ENCODE measurements at regions not wholly inside any gene's neighbourhood (a gene's known extent, or its start where the extent isn't known, plus 50 kb on each side); places are given as distances from the start of the nearest gene placed in this dataset.
A peak's percentile ranks its signal among the peaks of the same experiment; 100 is the strongest.

DNA sequence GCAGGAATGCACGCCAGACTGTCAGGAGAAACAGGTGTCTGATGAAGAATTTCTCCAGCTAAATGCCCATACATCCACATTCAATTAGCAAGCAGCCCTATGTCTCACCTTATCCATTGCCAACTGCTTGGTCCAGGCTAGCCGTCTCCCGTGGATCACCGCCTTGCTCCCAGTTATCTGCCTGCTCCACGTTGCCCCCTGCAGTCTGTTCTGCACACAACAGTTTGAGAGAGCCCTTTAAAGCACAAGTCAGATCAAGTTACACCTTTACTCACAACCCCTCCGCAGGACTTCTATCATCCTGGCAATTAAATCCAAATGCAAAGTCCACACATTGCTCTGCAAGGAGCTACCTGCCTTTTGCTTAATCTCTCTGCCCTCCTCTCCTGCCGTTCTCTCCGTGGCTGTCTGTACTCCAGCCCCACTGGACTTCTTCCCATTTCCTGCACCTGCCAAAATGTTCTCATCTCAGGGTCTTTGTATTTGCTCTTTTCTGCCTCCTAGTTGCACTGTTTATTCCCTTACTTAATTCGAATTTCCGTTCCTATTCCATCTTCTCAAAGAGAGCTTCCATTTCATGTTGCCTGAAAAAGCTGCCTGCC, 185.3 kb upstream of the LARGE1 start:
- peak; percentile 6 for DNase-seq (ENCODE audit: extremely low read depth, insufficient read length)
- H3K4me3 ChIP-seq (replicated peaks; ENCODE audit: low read depth, low read length) = no peak overlapping the region
- no peaks in the 10 kb centered on the region for H3K36me3 ChIP-seq (ENCODE audit: control insufficient read depth, insufficient read depth, low read length)
- TF ChIP-seq, protein P1, sequence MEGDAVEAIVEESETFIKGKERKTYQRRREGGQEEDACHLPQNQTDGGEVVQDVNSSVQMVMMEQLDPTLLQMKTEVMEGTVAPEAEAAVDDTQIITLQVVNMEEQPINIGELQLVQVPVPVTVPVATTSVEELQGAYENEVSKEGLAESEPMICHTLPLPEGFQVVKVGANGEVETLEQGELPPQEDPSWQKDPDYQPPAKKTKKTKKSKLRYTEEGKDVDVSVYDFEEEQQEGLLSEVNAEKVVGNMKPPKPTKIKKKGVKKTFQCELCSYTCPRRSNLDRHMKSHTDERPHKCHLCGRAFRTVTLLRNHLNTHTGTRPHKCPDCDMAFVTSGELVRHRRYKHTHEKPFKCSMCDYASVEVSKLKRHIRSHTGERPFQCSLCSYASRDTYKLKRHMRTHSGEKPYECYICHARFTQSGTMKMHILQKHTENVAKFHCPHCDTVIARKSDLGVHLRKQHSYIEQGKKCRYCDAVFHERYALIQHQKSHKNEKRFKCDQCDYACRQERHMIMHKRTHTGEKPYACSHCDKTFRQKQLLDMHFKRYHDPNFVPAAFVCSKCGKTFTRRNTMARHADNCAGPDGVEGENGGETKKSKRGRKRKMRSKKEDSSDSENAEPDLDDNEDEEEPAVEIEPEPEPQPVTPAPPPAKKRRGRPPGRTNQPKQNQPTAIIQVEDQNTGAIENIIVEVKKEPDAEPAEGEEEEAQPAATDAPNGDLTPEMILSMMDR (IDR thresholded peaks at IDR 0.05; ENCODE audit: insufficient read depth, low read length, poor library complexity, severe bottlenecking) = peak; percentile 61
- no peaks in the 10 kb centered on the region for H3K27me3 ChIP-seq (replicated peaks; ENCODE audit: control insufficient read depth, insufficient read depth, low read length)

DNA sequence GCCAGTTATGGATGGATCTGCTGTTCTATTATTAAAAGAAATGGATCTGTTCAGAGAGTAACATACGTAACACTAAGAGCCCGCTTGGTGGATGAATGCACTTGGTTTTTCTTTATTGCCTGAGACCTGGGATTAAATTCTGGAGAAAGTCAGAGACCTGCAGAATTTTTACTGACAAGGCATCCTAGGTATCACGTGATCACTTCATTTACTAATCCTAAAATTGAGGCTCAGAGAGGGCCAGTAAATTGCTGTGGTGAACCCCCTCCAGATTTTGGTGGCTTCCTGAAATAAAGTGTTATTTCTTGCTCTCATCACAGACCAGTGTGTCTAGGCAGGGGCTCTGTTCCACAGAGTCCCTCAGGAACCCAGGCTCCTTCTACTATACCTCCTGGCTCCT, 187.9 kb upstream of the LARGE1 start:
- H3K36me3 ChIP-seq (ENCODE audit: control insufficient read depth, insufficient read depth, low read length) = no peaks in the 10 kb centered on the region
- DNase-seq (ENCODE audit: extremely low read depth, insufficient read length) = no peak
- no peak overlapping the region for H3K4me3 ChIP-seq (replicated peaks; ENCODE audit: low read depth, low read length)
- TF ChIP-seq, protein P1 (IDR thresholded peaks at IDR 0.05; ENCODE audit: insufficient read depth, low read length, poor library complexity, severe bottlenecking) = no peak
- no peaks in the 10 kb centered on the region; the same call in 1 of the 2 replicates for H3K27me3 ChIP-seq (replicated peaks; ENCODE audit: control insufficient read depth, insufficient read depth, low read length)

DNA sequence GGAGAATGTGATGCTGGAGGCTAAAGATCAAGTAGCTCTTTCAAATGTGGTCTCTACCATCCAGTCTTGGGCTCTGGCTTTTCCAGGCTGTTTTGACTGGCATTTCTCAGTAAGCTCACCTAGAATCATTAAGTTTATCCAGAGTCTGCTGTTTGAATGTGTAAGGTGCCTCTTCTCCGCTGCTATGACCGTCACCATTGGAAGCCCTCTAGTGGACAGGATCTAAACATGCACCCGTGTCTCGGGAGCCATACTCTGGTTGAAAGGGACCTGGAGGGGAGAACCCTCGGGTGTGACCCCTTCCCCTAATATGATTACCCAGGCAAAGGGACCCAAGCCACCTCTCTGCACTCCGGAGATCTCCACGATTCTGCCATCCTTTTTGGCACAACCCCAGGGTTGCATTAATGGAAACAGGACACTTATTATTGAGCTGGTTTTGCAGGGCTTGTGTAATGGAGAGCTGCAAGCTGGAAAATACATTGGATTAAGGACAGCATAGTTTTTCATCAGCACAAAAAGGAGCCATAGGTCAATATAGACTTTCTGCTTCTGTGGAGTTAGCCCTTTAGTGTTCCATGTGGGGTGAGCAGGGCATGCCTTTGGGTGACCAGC, 191.0 kb upstream of the LARGE1 start:
- Histone ChIP-seq H3K27me3 (replicated peaks; ENCODE audit: control insufficient read depth, insufficient read depth, low read length) (no peaks in the 10 kb centered on the region; the same call in 1 of the 2 replicates), H3K36me3 (ENCODE audit: control insufficient read depth, insufficient read depth, low read length) (no peaks in the 10 kb centered on the region), H3K4me3 (replicated peaks; ENCODE audit: low read depth, low read length) (no peak overlapping the region)
- TF ChIP-seq, protein P1 (IDR thresholded peaks at IDR 0.05; ENCODE audit: insufficient read depth, low read length, poor library complexity, severe bottlenecking) = peak; percentile 84
- no peak for DNase-seq (ENCODE audit: extremely low read depth, insufficient read length)

DNA sequence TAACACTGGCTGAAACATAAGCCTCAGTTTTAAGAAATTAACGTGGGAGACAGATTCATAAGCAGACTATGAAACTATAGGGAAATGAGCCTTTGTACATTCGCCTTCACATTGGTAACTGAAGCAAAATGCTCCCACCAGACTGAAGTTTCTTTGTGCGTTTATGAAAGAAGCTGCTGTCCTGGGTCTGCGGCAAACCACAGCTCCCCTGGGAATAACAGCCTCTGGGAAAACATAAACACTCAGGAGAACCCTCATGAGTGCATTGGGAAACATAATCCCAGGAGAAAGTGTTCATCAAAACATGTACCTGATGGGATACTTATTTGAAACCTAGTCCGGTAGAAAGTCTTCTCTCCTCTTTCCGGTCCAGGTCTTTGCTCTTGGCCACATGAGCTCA, 193.1 kb upstream of the LARGE1 start:
- Histone ChIP-seq H3K36me3 (ENCODE audit: control insufficient read depth, insufficient read depth, low read length) (no peaks in the 10 kb centered on the region), H3K27me3 (replicated peaks; ENCODE audit: control insufficient read depth, insufficient read depth, low read length) (no peaks in the 10 kb centered on the region; the same call in 1 of the 2 replicates)

DNA sequence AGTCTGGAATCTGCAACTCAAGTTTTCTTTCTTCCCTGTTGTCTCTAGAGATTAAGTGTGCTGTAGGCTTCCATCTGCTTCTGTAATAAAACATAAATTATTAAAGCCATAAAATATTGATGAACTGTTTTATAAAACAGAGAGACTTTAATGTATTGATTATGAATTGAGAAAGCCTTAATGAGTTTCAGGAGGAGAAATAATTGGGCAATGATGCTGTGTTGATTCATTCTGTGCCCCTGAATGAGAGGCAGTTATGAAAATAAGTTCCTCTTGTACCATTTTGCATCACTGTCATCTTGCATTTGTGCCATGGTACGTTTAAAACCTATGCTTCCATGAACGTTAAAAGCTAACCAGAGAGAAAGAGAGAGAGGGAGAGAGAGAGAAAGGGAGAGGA, 194.1 kb upstream of the LARGE1 start:
- Histone ChIP-seq H3K27me3 (replicated peaks; ENCODE audit: control insufficient read depth, insufficient read depth, low read length) (no peaks in the 10 kb centered on the region; the same call in 1 of the 2 replicates), H3K36me3 (ENCODE audit: control insufficient read depth, insufficient read depth, low read length) (no peaks in the 10 kb centered on the region), H3K4me3 (replicated peaks; ENCODE audit: low read depth, low read length) (no peak overlapping the region)
- TF ChIP-seq, protein P1 (IDR thresholded peaks at IDR 0.05; ENCODE audit: insufficient read depth, low read length, poor library complexity, severe bottlenecking) = no peak
- no peak for DNase-seq (ENCODE audit: extremely low read depth, insufficient read length)

More for the DNA sequence above, 193.1 kb upstream of the LARGE1 start:
- no peak for DNase-seq (ENCODE audit: extremely low read depth, insufficient read length)
- H3K4me3 ChIP-seq (replicated peaks; ENCODE audit: low read depth, low read length) = no peak overlapping the region
- TF ChIP-seq, protein P1 (IDR thresholded peaks at IDR 0.05; ENCODE audit: insufficient read depth, low read length, poor library complexity, severe bottlenecking) = no peak

Data from GM06990 (cell line).